Panc1 (cell line): ENCODE measurements at regions not wholly inside any gene's neighbourhood (a gene's known extent, or its start where the extent isn't known, plus 50 kb on each side); places are given as distances from the start of the nearest gene placed in this dataset.

Experiments used
- POLR2AphosphoS5 ChIP-seq: IDR thresholded peaks from 2 replicates; pipeline ENCODE4 v1.6.1; 2012; ENCODE audit warnings: mild to moderate bottlenecking, low read depth, low read length, moderate library complexity
- TF ChIP-seq, protein P1 (sequence below): fragments of 450-650 bp; IDR thresholded peaks from 2 replicates; pipeline ENCODE4 v1.5.1; 2017; ENCODE audit warnings: mild to moderate bottlenecking
- TF ChIP-seq, protein P2 (sequence below), 2 experiments: IDR thresholded peaks; 2 replicates each; pipeline ENCODE4 v1.6.1; 2011 to 2012; ENCODE audit warnings: low read depth in 2 of 2, control low read depth in 1 of 2, low read length in 1 of 2, mild to moderate bottlenecking in 1 of 2, moderate library complexity in 1 of 2; ENCODE audit not compliant: insufficient read depth in 1 of 2

DNA sequence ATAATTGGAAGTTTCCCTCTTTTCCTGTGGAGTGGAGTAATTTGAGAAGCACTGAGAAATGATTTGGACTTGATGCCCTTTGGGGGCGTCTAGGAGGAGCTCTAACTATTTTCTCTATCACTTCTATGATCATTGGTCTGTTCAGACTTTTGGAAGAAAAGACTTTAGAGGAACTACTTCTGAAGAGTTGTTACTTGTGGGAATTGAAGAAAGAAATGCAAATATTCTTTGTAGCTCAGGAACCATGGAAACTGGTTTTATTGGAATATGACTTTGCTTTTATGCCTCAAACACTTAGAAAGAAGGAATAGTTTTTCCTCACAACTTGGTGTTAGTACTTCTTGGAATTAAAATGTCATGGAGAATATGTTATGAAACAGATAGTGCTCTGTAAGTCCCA, 122.0 kb upstream of the ALDH1A3 start:
- TF ChIP-seq, protein P1, sequence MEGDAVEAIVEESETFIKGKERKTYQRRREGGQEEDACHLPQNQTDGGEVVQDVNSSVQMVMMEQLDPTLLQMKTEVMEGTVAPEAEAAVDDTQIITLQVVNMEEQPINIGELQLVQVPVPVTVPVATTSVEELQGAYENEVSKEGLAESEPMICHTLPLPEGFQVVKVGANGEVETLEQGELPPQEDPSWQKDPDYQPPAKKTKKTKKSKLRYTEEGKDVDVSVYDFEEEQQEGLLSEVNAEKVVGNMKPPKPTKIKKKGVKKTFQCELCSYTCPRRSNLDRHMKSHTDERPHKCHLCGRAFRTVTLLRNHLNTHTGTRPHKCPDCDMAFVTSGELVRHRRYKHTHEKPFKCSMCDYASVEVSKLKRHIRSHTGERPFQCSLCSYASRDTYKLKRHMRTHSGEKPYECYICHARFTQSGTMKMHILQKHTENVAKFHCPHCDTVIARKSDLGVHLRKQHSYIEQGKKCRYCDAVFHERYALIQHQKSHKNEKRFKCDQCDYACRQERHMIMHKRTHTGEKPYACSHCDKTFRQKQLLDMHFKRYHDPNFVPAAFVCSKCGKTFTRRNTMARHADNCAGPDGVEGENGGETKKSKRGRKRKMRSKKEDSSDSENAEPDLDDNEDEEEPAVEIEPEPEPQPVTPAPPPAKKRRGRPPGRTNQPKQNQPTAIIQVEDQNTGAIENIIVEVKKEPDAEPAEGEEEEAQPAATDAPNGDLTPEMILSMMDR: no peak
- TF ChIP-seq POLR2AphosphoS5: no peak
- TF ChIP-seq, protein P2, sequence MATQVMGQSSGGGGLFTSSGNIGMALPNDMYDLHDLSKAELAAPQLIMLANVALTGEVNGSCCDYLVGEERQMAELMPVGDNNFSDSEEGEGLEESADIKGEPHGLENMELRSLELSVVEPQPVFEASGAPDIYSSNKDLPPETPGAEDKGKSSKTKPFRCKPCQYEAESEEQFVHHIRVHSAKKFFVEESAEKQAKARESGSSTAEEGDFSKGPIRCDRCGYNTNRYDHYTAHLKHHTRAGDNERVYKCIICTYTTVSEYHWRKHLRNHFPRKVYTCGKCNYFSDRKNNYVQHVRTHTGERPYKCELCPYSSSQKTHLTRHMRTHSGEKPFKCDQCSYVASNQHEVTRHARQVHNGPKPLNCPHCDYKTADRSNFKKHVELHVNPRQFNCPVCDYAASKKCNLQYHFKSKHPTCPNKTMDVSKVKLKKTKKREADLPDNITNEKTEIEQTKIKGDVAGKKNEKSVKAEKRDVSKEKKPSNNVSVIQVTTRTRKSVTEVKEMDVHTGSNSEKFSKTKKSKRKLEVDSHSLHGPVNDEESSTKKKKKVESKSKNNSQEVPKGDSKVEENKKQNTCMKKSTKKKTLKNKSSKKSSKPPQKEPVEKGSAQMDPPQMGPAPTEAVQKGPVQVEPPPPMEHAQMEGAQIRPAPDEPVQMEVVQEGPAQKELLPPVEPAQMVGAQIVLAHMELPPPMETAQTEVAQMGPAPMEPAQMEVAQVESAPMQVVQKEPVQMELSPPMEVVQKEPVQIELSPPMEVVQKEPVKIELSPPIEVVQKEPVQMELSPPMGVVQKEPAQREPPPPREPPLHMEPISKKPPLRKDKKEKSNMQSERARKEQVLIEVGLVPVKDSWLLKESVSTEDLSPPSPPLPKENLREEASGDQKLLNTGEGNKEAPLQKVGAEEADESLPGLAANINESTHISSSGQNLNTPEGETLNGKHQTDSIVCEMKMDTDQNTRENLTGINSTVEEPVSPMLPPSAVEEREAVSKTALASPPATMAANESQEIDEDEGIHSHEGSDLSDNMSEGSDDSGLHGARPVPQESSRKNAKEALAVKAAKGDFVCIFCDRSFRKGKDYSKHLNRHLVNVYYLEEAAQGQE (IDR thresholded peaks at IDR 0.05; ENCODE audit: insufficient read depth in 1 of 2, low read depth in 2 of 2, low read length in 1 of 2): no peak
